RKO (cell line): ENCODE measurements at regions not wholly inside any gene's neighbourhood (a gene's known extent, or its start where the extent isn't known, plus 50 kb on each side); places are given as distances from the start of the nearest gene placed in this dataset.

Experiments used
- DNase-seq: peaks from one replicate; pipeline ENCODE4 v3.0.0-alpha.2; 2016; ENCODE audit warnings: low spot score

DNA sequence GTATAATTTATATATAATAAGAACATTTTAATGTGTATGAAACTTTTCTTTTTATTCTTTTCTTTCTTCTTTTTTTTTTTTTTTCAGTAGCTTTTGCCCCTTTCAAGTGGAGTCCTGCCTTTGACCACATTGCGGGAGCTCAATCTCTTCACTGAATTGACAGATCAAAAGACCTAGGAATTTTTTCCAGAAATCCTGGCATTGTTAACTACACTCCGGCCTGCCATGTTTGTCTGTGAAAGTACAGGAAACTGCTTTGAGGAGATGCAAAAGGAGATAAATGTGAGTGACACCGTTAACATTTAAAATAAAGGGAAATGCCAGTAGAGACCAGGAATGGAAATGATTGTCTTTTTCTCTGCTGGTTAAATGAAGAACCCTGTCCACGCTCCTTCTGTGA is 159.3 kb upstream of the VCX3A start:
- DNase-seq = no peak

DNA sequence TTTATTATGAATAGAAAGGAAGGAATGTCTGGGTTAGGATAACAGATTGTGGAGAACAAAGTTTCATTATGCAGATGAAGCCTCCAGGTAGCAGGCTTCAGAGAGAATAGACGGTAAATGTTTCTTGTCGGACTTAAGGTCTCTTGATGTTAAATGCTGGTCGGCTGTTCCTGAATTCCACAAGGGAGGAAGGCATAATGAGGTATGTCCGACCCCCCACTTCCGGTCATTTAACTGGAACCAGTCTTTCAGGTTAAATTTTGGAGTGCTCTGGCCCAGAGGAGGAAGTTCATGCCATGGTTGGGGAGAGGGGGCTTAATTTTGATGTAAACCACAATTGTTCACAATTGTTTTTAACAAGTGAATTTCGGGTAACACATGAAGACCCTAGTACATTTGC is 158.1 kb upstream of the VCX3A start:
- no peak for DNase-seq

DNA sequence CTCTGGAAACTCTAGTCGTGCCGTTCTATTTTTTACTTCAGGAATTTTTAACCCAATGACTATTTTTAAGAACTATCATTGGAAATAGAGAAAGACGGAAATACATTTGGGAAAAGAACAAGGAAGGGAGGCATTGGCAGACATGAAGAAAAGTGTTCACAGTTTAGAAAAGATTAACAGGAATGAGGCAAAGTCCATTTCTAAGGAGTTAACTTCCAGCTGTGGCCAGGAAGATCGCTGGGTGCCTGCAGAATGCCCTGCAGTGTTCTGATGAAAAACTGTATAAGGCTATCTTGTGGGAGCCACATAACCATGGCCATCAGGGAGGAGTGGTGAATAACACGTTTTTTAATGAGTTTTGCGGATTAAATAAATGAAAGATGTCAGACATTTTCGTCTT is 150.6 kb upstream of the VCX3A start:
- no peak for DNase-seq

DNA sequence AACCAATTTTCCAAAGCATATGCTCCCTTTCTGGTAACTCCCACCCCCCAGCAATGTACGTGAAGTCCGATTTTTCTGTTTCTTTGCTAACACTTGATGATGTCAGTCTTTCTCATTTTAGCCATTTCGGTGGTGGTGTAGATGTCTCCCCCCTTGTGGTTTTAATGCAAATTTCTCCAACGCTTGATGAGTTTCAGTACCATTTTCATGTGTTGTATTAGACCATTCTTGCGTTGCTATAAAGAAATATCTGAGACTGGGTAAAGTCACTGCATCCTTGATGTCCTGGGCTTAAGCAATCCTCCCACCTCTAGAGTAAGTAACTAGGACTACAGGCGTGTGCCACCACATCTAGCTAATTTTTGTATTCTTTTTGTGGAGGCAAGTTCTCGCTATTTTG is 148.4 kb upstream of the VCX3A start:
- no peak for DNase-seq

DNA sequence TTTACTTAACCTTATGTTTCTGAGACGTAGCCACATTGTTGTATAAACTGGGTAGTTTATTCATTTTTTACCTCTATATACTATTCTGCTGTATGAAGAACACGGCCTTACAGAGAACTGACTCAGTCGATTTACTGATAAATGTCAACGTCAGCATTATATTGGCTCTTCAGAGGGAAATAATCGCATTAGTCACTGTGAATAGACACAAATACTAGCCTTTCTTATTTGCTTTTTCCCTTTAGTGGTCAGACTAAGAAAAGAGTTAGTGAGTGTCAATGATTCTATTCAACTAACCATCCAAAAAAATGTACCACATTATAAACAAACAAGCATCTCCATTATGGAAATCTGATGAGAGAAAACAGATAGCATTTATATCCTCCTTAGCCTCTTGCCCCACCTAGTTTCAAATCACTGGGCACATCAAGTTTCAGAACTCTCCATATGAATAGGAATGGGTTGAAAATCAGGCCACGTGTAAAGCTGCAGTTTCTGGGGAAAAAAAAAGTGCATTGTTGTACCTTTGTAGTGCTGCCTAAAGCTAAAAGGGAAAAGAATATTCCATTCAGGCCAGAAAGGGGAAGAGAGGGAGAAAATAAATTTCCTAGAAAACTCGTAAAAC is 146.7 kb upstream of the VCX3A start:
- DNase-seq = no peak

DNA sequence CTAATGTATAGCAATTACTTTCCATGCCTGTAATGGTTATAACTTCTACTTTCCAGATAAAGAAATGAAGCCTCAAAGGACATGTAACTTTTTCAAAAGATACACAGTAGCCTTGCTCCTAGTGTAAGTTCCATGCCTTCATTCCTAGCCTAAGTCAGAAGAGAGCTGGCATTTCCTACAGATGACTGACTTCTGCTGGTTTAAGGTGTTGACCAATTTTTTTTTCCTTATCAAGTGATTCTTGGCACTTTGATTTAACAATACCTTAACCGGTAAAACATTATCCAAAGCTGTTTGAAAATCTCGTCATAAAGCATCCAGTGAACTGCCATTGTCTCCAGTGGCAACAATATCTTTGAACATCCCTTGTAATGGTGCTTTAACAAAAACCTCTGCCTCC is 145.1 kb upstream of the VCX3A start:
- no peak for DNase-seq

- no peak for DNase-seq
These were observed 144.6 kb upstream of the VCX3A start for GRCh38 chrX:6679550-6679949.

- DNase-seq = no peak
These were observed 143.4 kb upstream of the VCX3A start for GRCh38 chrX:6678313-6678712.

DNA sequence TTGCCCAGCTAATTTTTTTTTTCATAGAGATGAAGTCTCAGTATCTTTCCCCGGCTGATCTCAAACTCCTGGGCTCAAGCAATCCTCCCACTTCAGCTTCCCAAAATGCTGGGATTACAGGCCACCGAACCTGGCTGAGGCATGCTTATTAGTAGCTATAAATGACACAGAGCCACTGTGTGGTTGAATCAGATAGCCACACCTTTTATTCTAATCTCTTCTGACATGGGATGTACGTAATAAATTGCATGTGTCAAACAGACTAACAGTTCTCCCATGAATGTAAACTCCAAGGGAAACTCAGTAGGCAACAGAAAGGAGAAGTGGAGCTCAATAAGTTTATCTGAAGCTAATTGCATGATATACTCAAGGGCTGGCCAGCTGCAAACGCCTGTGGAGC is 139.8 kb upstream of the VCX3A start:
- no peak for DNase-seq

- no peak for DNase-seq
These were observed 132.3 kb upstream of the VCX3A start for GRCh38 chrX:6667048-6667768.

- DNase-seq = no peak
These were observed 131.7 kb upstream of the VCX3A start for GRCh38 chrX:6666624-6667023.

- no peak for DNase-seq
These were observed 126.8 kb upstream of the VCX3A start for GRCh38 chrX:6661736-6662135.

DNA sequence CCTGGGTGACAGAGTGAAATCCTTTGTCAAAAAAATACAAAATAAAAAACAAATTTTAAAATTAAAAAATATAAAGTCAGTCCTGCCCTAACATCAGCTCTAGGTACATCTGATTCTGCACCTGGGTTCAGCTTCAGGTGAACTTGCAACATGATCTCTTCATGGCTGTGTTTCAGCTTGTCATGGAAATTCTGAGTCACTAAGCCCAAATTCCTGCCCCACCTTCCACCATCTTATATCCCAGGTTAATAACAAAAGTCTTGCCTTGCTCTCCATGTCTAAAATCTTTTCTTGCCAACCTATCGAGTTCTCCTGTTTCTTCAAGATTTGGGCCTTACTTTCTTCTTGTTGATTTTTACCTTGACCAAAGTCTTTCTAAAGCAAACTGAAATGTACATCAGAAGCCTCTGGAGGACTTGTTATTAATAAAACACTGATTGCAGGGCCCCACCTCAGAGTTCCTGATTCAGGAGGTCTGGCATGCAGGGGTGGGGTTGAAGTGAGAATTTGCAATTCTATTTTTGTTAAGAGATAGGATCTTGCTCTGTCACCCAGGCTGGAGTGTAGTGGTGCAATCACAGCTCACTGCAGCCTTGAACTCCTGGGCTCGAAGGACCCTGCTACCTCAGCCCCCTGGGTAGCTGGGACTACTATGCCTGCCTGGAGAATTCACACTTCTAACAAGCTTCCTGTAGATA is 125.8 kb upstream of the VCX3A start:
- DNase-seq = no peak

- DNase-seq = no peak
These were observed 110.3 kb upstream of the VCX3A start for GRCh38 chrX:6645216-6645615.

GRCh38 chrX:6644411-6644810 is 109.5 kb upstream of the VCX3A start:
- DNase-seq = no peak

GRCh38 chrX:6640727-6641126 is 105.8 kb upstream of the VCX3A start:
- DNase-seq = no peak

- no peak for DNase-seq
These were observed 79.6 kb upstream of the VCX3A start for GRCh38 chrX:6614506-6614905.

DNA sequence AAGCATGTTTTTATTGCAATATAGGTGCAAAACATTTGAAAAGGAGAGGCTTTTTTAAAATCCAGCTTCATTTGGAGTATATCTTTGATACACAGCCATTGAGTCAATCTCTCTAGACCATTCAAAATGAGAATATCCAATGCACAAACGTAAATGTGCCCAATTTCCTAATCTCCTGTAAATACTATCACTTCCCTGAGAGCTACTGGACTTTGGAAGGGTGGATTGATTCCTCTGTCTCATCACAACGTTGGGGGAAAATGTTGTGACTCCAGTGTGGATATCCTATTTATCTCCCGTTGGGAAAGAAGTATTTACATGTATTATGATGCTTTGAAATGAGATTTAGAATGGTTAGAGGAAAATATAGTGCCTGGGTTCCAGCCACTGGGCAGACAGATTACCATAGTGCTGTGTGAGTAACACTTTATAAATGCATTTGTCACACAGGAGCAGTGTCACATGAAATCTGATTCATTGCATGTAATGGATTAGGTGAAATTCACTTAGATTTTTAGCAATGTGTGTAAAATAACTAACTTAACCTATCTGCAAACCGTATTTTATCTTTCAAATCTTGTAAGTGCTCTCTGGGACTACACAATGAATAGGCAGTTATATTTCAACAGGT is 64.4 kb upstream of the VCX3A start:
- DNase-seq = peak; percentile 1
